NCI-H1092 (cell line): ENCODE measurements at regions not wholly inside any gene's neighbourhood (a gene's known extent, or its start where the extent isn't known, plus 50 kb on each side); places are given as distances from the start of the nearest gene placed in this dataset.

Source experiments
- DNase-seq: peaks from one replicate; lab custom pipeline; 2025; lab: John Stamatoyannopoulos, UW

- no peak for DNase-seq
Measured at GRCh38 chr11:82373781-82374542, 359.7 kb downstream of the FAM181B start.

GRCh38 chr11:82365351-82365750 lies 368.3 kb downstream of the FAM181B start:
- DNase-seq = no peak

GRCh38 chr11:82356316-82356715 lies 377.3 kb downstream of the FAM181B start:
- DNase-seq = no peak

- no peak for DNase-seq
Measured at GRCh38 chr11:82355313-82355823, 378.3 kb downstream of the FAM181B start.

GRCh38 chr11:82326853-82327252 lies 406.8 kb downstream of the FAM181B start:
- DNase-seq = no peak

- no peak for DNase-seq
Measured at GRCh38 chr11:82321206-82321605, 412.5 kb downstream of the FAM181B start.

- no peak for DNase-seq
Measured at GRCh38 chr11:82315093-82315492, 418.6 kb downstream of the FAM181B start.

- no peak for DNase-seq
Measured at GRCh38 chr11:82308979-82309378, 424.7 kb downstream of the FAM181B start.

GRCh38 chr11:82305123-82305522 lies 428.5 kb downstream of the FAM181B start:
- DNase-seq = no peak

- no peak for DNase-seq
Measured at GRCh38 chr11:82303671-82304070, 430.0 kb downstream of the FAM181B start.

GRCh38 chr11:82288471-82288870 lies 445.2 kb downstream of the FAM181B start:
- DNase-seq = no peak

- no peak for DNase-seq
Measured at GRCh38 chr11:82270870-82271269, 462.8 kb downstream of the FAM181B start.

GRCh38 chr11:82268627-82269026 lies 465.0 kb downstream of the FAM181B start:
- no peak for DNase-seq

- DNase-seq = no peak
Measured at GRCh38 chr11:82267186-82267585, 466.5 kb downstream of the FAM181B start.

GRCh38 chr11:82261367-82261766 lies 472.3 kb downstream of the FAM181B start:
- no peak for DNase-seq

GRCh38 chr11:82250047-82250446 lies 483.6 kb downstream of the FAM181B start:
- no peak for DNase-seq

GRCh38 chr11:82246926-82247325 lies 486.7 kb downstream of the FAM181B start:
- DNase-seq = no peak

GRCh38 chr11:82239498-82239897 lies 494.2 kb downstream of the FAM181B start:
- no peak for DNase-seq

- DNase-seq = no peak
Measured at GRCh38 chr11:82234256-82234655, 499.4 kb downstream of the FAM181B start.

- DNase-seq = no peak
Measured at GRCh38 chr11:82233201-82233600, 500.5 kb downstream of the FAM181B start.

- DNase-seq = no peak
Measured at GRCh38 chr11:82229341-82229740, 504.3 kb downstream of the FAM181B start.

GRCh38 chr11:82225930-82226329 lies 507.7 kb downstream of the FAM181B start:
- DNase-seq = no peak

- no peak for DNase-seq
Measured at GRCh38 chr11:82225502-82225901, 508.2 kb downstream of the FAM181B start.
